Common myeloid progenitor, CD34-positive (primary cell): ENCODE measurements at regions not wholly inside any gene's neighbourhood (a gene's known extent, or its start where the extent isn't known, plus 50 kb on each side); places are given as distances from the start of the nearest gene placed in this dataset.

Experiments used
- CTCF ChIA-PET: fragments of 350-600 bp; sonication (Branson Sonifier 250); formaldehyde crosslinking; loops from one replicate; lab custom pipeline; 2021; ENCODE audit warnings: antibody characterized with exemption; lab: Charles Lee
- POLR2A ChIA-PET: fragments of 350-600 bp; sonication (Branson Sonifier 250); formaldehyde crosslinking; loops from one replicate; lab custom pipeline; 2021; ENCODE audit warnings: antibody characterized with exemption; lab: Charles Lee
- DNase-seq, 3 donors: peaks; one replicate each; pipeline versions ENCODE4 v3.0.0 to v3.0.0-alpha.2; 2013
- H3K27ac ChIP-seq, 2 experiments: 1 replicate in 1 of 2; 2 replicates in 1 of 2; pipeline ENCODE4 v1.7.0; 2013; ENCODE audit warnings: inconsistent platforms in 2 of 2, low read length in 2 of 2, mild to moderate bottlenecking in 2 of 2, low read depth in 1 of 2, moderate library complexity in 1 of 2; ENCODE audit not compliant: severe bottlenecking in 2 of 2, insufficient read depth in 1 of 2, poor library complexity in 1 of 2
- H3K27me3 ChIP-seq, 5 experiments: replicated peaks in 2 of 5; 1 replicate in 3 of 5; 2 replicates in 2 of 5; pipeline versions ENCODE4 v1.6.1 to v1.7.0; 2013; ENCODE audit warnings: low read length in 4 of 5, mild to moderate bottlenecking in 2 of 5, moderate library complexity in 2 of 5, inconsistent platforms in 1 of 5; ENCODE audit not compliant: insufficient read depth in 5 of 5, control insufficient read depth in 4 of 5
- H3K36me3 ChIP-seq, 4 experiments: 1 replicate in 2 of 4; 2 replicates in 2 of 4; pipeline versions ENCODE4 v1.6.1 to v1.7.0; 2013; ENCODE audit warnings: low read length in 3 of 4, control low read depth in 1 of 4, mild to moderate bottlenecking in 1 of 4; ENCODE audit not compliant: control insufficient read depth in 4 of 4, insufficient read depth in 4 of 4
- H3K4me1 ChIP-seq, 4 experiments: 1 replicate in 3 of 4; 2 replicates in 1 of 4; pipeline versions ENCODE4 v1.6.1 to v1.7.1; 2013; ENCODE audit warnings: low read length in 3 of 4, mild to moderate bottlenecking in 3 of 4, control low read depth in 1 of 4, inconsistent platforms in 1 of 4, moderate library complexity in 1 of 4; ENCODE audit not compliant: control insufficient read depth in 4 of 4, insufficient read depth in 4 of 4; ENCODE audit errors: control extremely low read depth in 1 of 4
- H3K4me3 ChIP-seq, 7 experiments: 1 replicate in 4 of 7; 2 replicates in 3 of 7; pipeline versions ENCODE4 v1.5.1 to v1.7.0; 2013; ENCODE audit warnings: mild to moderate bottlenecking in 7 of 7, low read length in 6 of 7, moderate library complexity in 6 of 7, inconsistent platforms in 2 of 7, low read depth in 2 of 7, control low read depth in 1 of 7; ENCODE audit not compliant: insufficient read depth in 4 of 7, control insufficient read depth in 1 of 7; ENCODE audit errors: extremely low read depth in 1 of 7
- H3K9me3 ChIP-seq, 5 experiments: 1 replicate in 4 of 5; 2 replicates in 1 of 5; pipeline versions ENCODE4 v1.6.1 to v1.7.1; 2013; ENCODE audit warnings: low read length in 4 of 5, mild to moderate bottlenecking in 2 of 5, inconsistent platforms in 1 of 5, low read depth in 1 of 5, moderate library complexity in 1 of 5; ENCODE audit not compliant: control insufficient read depth in 4 of 5, insufficient read depth in 2 of 5; ENCODE audit errors: control extremely low read depth in 1 of 5
- WGBS: methylation state at CpG from one replicate; pipeline ENCODE4 v1.1.5; 2013; ENCODE audit not compliant: insufficient coverage; 5-methylcytosine and 5-hydroxymethylcytosine counted together

- no peak for DNase-seq
- H3K4me1 ChIP-seq, result no peaks in the 10 kb centered on the region
- H3K27me3 ChIP-seq, result no peaks in the 10 kb centered on the region
- H3K9me3 ChIP-seq, result no peaks in the 10 kb centered on the region
- no peak overlapping the region for H3K27ac ChIP-seq
- no peak overlapping the region for H3K4me3 ChIP-seq
- CTCF ChIA-PET, result no interaction called here
- no peaks in the 10 kb centered on the region for H3K36me3 ChIP-seq
- WGBS, result 95% methylated on average over 2 of the region's 3 CpGs
- POLR2A ChIA-PET, result no interaction called here
These were observed 333.8 kb downstream of the HAPSTR1 start for GRCh38 chr16:9425236-9425635.

- no peaks in the 10 kb centered on the region for H3K36me3 ChIP-seq
- no peak for DNase-seq
- H3K27me3 ChIP-seq, result no peaks in the 10 kb centered on the region
- H3K27ac ChIP-seq, result no peak overlapping the region
- WGBS, result 87% methylated on average over 6 of the region's 7 CpGs
- H3K4me1 ChIP-seq, result no peaks in the 10 kb centered on the region
- CTCF ChIA-PET, result no interaction called here
- POLR2A ChIA-PET, result no interaction called here
- H3K9me3 ChIP-seq, result no peaks in the 10 kb centered on the region
- H3K4me3 ChIP-seq, result no peak overlapping the region
These were observed 337.0 kb downstream of the HAPSTR1 start for GRCh38 chr16:9428355-9429005.

- 93% methylated on average over 7 of the region's 10 CpGs for WGBS
- POLR2A ChIA-PET, result no interaction called here
- CTCF ChIA-PET, result no interaction called here
- no peaks in the 10 kb centered on the region for H3K4me1 ChIP-seq
- no peak overlapping the region for H3K27ac ChIP-seq
- H3K36me3 ChIP-seq, result no peaks in the 10 kb centered on the region
- no peak overlapping the region for H3K4me3 ChIP-seq
- no peaks in the 10 kb centered on the region for H3K27me3 ChIP-seq
- no peaks in the 10 kb centered on the region for H3K9me3 ChIP-seq
- DNase-seq, result no peak
These were observed 338.3 kb downstream of the HAPSTR1 start for GRCh38 chr16:9429646-9430330.

GRCh38 chr16:9434659-9435058 lies 343.2 kb downstream of the HAPSTR1 start:
- Histone ChIP-seq H3K9me3 (no peaks in the 10 kb centered on the region), H3K27me3 (peaks cover 0 to 3% (median 0%) of the 10 kb centered on the region in 5 experiments), H3K27ac (no peak overlapping the region), H3K4me1 (no peaks in the 10 kb centered on the region), H3K36me3 (no peaks in the 10 kb centered on the region), H3K4me3 (no peak overlapping the region)
- DNase-seq, result no peak
- ChIA-PET POLR2A (no interaction called here), CTCF (no interaction called here)
- WGBS, result no CpG with 5 or more reads among the region's 2 CpGs

GRCh38 chr16:9436175-9436574 lies 344.7 kb downstream of the HAPSTR1 start:
- no peak for DNase-seq
- Histone ChIP-seq H3K27ac (no peak overlapping the region), H3K4me1 (no peaks in the 10 kb centered on the region), H3K36me3 (no peaks in the 10 kb centered on the region), H3K27me3 (peaks cover 0 to 3% (median 0%) of the 10 kb centered on the region in 5 experiments), H3K4me3 (no peak overlapping the region), H3K9me3 (no peaks in the 10 kb centered on the region)
- CTCF ChIA-PET, result no interaction called here
- 92% methylated on average over 4 of the region's 6 CpGs for WGBS
- POLR2A ChIA-PET, result no interaction called here

GRCh38 chr16:9437115-9437514 lies 345.7 kb downstream of the HAPSTR1 start:
- Histone ChIP-seq H3K4me3 (no peak overlapping the region), H3K9me3 (no peaks in the 10 kb centered on the region), H3K36me3 (no peaks in the 10 kb centered on the region), H3K27me3 (peaks cover 0 to 3% (median 0%) of the 10 kb centered on the region in 5 experiments), H3K4me1 (no peaks in the 10 kb centered on the region), H3K27ac (no peak overlapping the region)
- ChIA-PET POLR2A (no interaction called here), CTCF (no interaction called here)
- 87% methylated on average over 2 of the region's 4 CpGs for WGBS
- DNase-seq, result no peak

GRCh38 chr16:9438991-9439390 lies 347.5 kb downstream of the HAPSTR1 start:
- no peak overlapping the region for H3K27ac ChIP-seq
- no peaks in the 10 kb centered on the region for H3K9me3 ChIP-seq
- no peaks in the 10 kb centered on the region for H3K4me1 ChIP-seq
- H3K36me3 ChIP-seq, result no peaks in the 10 kb centered on the region
- POLR2A ChIA-PET, result no interaction called here
- H3K4me3 ChIP-seq, result no peak overlapping the region
- peaks cover 0 to 3% (median 0%) of the 10 kb centered on the region in 5 experiments for H3K27me3 ChIP-seq
- no peak for DNase-seq
- 100% methylated on average over 1 of the region's 1 CpG for WGBS
- CTCF ChIA-PET, result no interaction called here
